ENCODE measurements at regions not wholly inside any gene's neighbourhood (a gene's known extent, or its start where the extent isn't known, plus 50 kb on each side); places are given as distances from the start of the nearest gene placed in this dataset.
"Not testable (repeated sequence)": the region's sequence is repeated elsewhere in the genome, so short reads cannot be mapped to it uniquely, and the experiment has no call there.

GRCh38 chr21:17119466-17120297 lies 393.2 kb upstream of the CXADR start:
- no peak for DNase-seq
- no peaks in the 10 kb centered on the region for H3K4me1 Mint-ChIP-seq (ENCODE audit: low read depth, unreplicated experiment)
- H3K4me3 Mint-ChIP-seq (ENCODE audit: low read depth, unreplicated experiment) = no peak overlapping the region
- CTCF ChIA-PET = no interaction called here
- no peaks in the 10 kb centered on the region for H3K27me3 Mint-ChIP-seq (ENCODE audit: unreplicated experiment)
- no peaks in the 10 kb centered on the region for H3K36me3 Mint-ChIP-seq (ENCODE audit: insufficient read depth, unreplicated experiment)
- no peak overlapping the region for H3K27ac Mint-ChIP-seq (ENCODE audit: unreplicated experiment)
- intact Hi-C loops (cut with micrococcal nuclease; ENCODE audit: unreplicated experiment) = no loop called here
- no TSS peak for BruUV-seq (replicated peaks)
- H3K9me3 Mint-ChIP-seq (ENCODE audit: low read depth, unreplicated experiment) = peaks cover 2% of the 10 kb centered on the region
- TF ChIP-seq CTCF (IDR thresholded peaks at IDR 0.05; ENCODE audit: unreplicated experiment) = no peak

GRCh38 chr21:17127395-17127794 lies 385.4 kb upstream of the CXADR start:
- H3K4me1 Mint-ChIP-seq (ENCODE audit: low read depth, unreplicated experiment); CTCF ChIA-PET; BruUV-seq (replicated peaks); H3K4me3 Mint-ChIP-seq (ENCODE audit: low read depth, unreplicated experiment); H3K36me3 Mint-ChIP-seq (ENCODE audit: insufficient read depth, unreplicated experiment); H3K27me3 Mint-ChIP-seq (ENCODE audit: unreplicated experiment); intact Hi-C loops (cut with micrococcal nuclease; ENCODE audit: unreplicated experiment); H3K9me3 Mint-ChIP-seq (ENCODE audit: low read depth, unreplicated experiment); H3K27ac Mint-ChIP-seq (ENCODE audit: unreplicated experiment); DNase-seq: not testable (repeated sequence)

GRCh38 chr21:17128132-17128531 lies 384.7 kb upstream of the CXADR start:
- Mint-ChIP-seq H3K36me3 (ENCODE audit: insufficient read depth, unreplicated experiment) (no peaks in the 10 kb centered on the region), H3K9me3 (ENCODE audit: low read depth, unreplicated experiment) (no peaks in the 10 kb centered on the region), H3K27me3 (ENCODE audit: unreplicated experiment) (no peaks in the 10 kb centered on the region), H3K4me3 (ENCODE audit: low read depth, unreplicated experiment) (no peak overlapping the region), H3K27ac (ENCODE audit: unreplicated experiment) (no peak overlapping the region), H3K4me1 (ENCODE audit: low read depth, unreplicated experiment) (no peaks in the 10 kb centered on the region)
- no peak for TF ChIP-seq CTCF (IDR thresholded peaks at IDR 0.05; ENCODE audit: unreplicated experiment)
- no peak for DNase-seq
- intact Hi-C loops (cut with micrococcal nuclease; ENCODE audit: unreplicated experiment) = no loop called here
- BruUV-seq (replicated peaks) = no TSS peak
- CTCF ChIA-PET = no interaction called here

- not testable (repeated sequence) for H3K9me3 Mint-ChIP-seq (ENCODE audit: low read depth, unreplicated experiment)
- H3K27ac Mint-ChIP-seq (ENCODE audit: unreplicated experiment) = peak overlapping the region; percentile 91
These were observed 373.7 kb upstream of the CXADR start for GRCh38 chr21:17139159-17139558.

GRCh38 chr21:17139696-17140095 lies 373.1 kb upstream of the CXADR start:
- no peaks in the 10 kb centered on the region for H3K4me1 Mint-ChIP-seq (ENCODE audit: low read depth, unreplicated experiment)
- peaks cover 6% of the 10 kb centered on the region for H3K36me3 Mint-ChIP-seq (ENCODE audit: insufficient read depth, unreplicated experiment)
- CTCF ChIA-PET = no interaction called here
- no peaks in the 10 kb centered on the region for H3K9me3 Mint-ChIP-seq (ENCODE audit: low read depth, unreplicated experiment)
- TF ChIP-seq CTCF (IDR thresholded peaks at IDR 0.05; ENCODE audit: unreplicated experiment) = no peak
- peak overlapping the region; percentile 91 for H3K27ac Mint-ChIP-seq (ENCODE audit: unreplicated experiment)
- no TSS peak for BruUV-seq (replicated peaks)
- intact Hi-C loops (cut with micrococcal nuclease; ENCODE audit: unreplicated experiment) = no loop called here
- H3K4me3 Mint-ChIP-seq (ENCODE audit: low read depth, unreplicated experiment) = peak overlapping the region; percentile 86
- no peaks in the 10 kb centered on the region for H3K27me3 Mint-ChIP-seq (ENCODE audit: unreplicated experiment)
- no peak for DNase-seq

More at GRCh38 chr21:17139159-17139558, 373.7 kb upstream of the CXADR start:
- H3K4me1 Mint-ChIP-seq (ENCODE audit: low read depth, unreplicated experiment); H3K36me3 Mint-ChIP-seq (ENCODE audit: insufficient read depth, unreplicated experiment); intact Hi-C loops (cut with micrococcal nuclease; ENCODE audit: unreplicated experiment); H3K27me3 Mint-ChIP-seq (ENCODE audit: unreplicated experiment); DNase-seq; BruUV-seq (replicated peaks): not testable (repeated sequence)
- H3K4me3 Mint-ChIP-seq (ENCODE audit: low read depth, unreplicated experiment) = peak overlapping the region; percentile 86
- CTCF ChIA-PET = interaction anchor here (0.6 kb wide), 1 partner anchor 482 kb away, joined by 5 read pairs; no protein-coding TSS in a partner anchor
